Tibial artery (tissue), 4 donors: ENCODE measurements at regions not wholly inside any gene's neighbourhood (a gene's known extent, or its start where the extent isn't known, plus 50 kb on each side); places are given as distances from the start of the nearest gene placed in this dataset.
"Not testable (repeated sequence)": the region's sequence is repeated elsewhere in the genome, so short reads cannot be mapped to it uniquely, and the experiment has no call there.

Source experiments
- DNase-seq, 2 donors: peaks; one replicate each; pipeline ENCODE4 v3.0.0-alpha.2; 2019
- H3K27ac ChIP-seq, 2 donors: fragments of 200-600 bp; sonication (generic) in 1 of 2; 1 replicate in 1 of 2; 2 replicates in 1 of 2; pipeline ENCODE4 v1.5.1; 2018 to 2019; ENCODE audit warnings: mild to moderate bottlenecking in 1 of 2
- H3K27me3 ChIP-seq, 2 donors: fragments of 200-600 bp; sonication (generic) in 1 of 2; one replicate each; pipeline versions ENCODE4 v1.5.1 to v1.6.0; 2016 to 2019
- H3K36me3 ChIP-seq, 3 donors: fragments of 200-600 bp; sonication (generic) in 2 of 3; one replicate each; pipeline ENCODE4 v1.5.1; 2016 to 2019; ENCODE audit warnings: mild to moderate bottlenecking in 2 of 3
- H3K4me1 ChIP-seq, 4 donors: fragments of 200-600 bp; sonication (generic) in 2 of 4; 1 replicate in 3 of 4; 2 replicates in 1 of 4; pipeline ENCODE4 v1.5.1; 2016 to 2019
- H3K4me3 ChIP-seq, 2 donors: fragments of 200-600 bp; sonication (generic) in 1 of 2; 1 replicate in 1 of 2; 2 replicates in 1 of 2; pipeline ENCODE4 v1.5.1; 2018 to 2019; ENCODE audit warnings: mild to moderate bottlenecking in 2 of 2
- H3K9me3 ChIP-seq, 3 donors: fragments of 200-600 bp; sonication (generic) in 1 of 3; one replicate each; pipeline ENCODE4 v1.5.1; 2016 to 2019
- intact Hi-C: fragments of 100-400 bp; cut with DNase I; formaldehyde crosslinking; loops from one replicate; pipeline ENCODE4 v1.15.0; 2023; ENCODE audit warnings: low total_unique reads

- H3K9me3 ChIP-seq, H3K4me3 ChIP-seq, intact Hi-C loops, H3K27me3 ChIP-seq, H3K4me1 ChIP-seq, H3K27ac ChIP-seq, H3K36me3 ChIP-seq: not testable (repeated sequence)
- DNase-seq: peak in 1 of 2 donors; percentile 47
Measured at GRCh38 chr16:21422824-21423223, 144.7 kb upstream of the CRYM start.

GRCh38 chr16:21404699-21405098 lies 126.6 kb upstream of the CRYM start:
- H3K9me3 ChIP-seq, H3K27me3 ChIP-seq, intact Hi-C loops, H3K27ac ChIP-seq, H3K36me3 ChIP-seq, DNase-seq, H3K4me3 ChIP-seq, H3K4me1 ChIP-seq: not testable (repeated sequence)

- H3K27me3 ChIP-seq, DNase-seq, H3K4me1 ChIP-seq: not testable (repeated sequence)
Measured at GRCh38 chr16:21397866-21398265, 119.8 kb upstream of the CRYM start.

DNA sequence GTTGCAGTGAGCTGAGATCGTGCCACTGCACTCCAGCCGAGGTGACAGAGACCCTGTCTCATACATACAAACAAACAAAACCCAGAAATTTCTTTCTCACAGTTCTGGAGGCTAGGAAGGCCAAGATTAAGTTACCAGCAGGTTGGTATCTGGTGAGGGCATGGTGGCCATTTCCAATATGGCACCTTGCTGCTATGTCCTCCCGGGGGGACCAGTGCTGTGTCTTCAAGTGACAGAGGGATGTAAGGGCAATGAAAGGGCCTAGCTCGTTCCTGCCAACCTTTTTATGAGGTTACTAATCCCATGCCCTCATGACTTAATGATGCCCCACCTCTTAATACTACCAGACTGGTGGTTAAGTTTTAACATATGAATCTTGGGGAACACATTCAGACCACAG lies 118.5 kb upstream of the CRYM start:
- H3K27me3 ChIP-seq, H3K9me3 ChIP-seq, intact Hi-C loops, H3K4me3 ChIP-seq, H3K4me1 ChIP-seq, DNase-seq, H3K36me3 ChIP-seq, H3K27ac ChIP-seq: not testable (repeated sequence)

More at GRCh38 chr16:21397866-21398265, 119.8 kb upstream of the CRYM start:
- intact Hi-C loops, H3K4me3 ChIP-seq, H3K36me3 ChIP-seq, H3K27ac ChIP-seq, H3K9me3 ChIP-seq: not testable (repeated sequence)

GRCh38 chr16:21390634-21391033 lies 112.5 kb upstream of the CRYM start:
- H3K27ac ChIP-seq, H3K36me3 ChIP-seq, H3K27me3 ChIP-seq, H3K4me3 ChIP-seq, DNase-seq, intact Hi-C loops, H3K9me3 ChIP-seq, H3K4me1 ChIP-seq: not testable (repeated sequence)

GRCh38 chr16:21389860-21390259 lies 111.8 kb upstream of the CRYM start:
- H3K4me3 ChIP-seq, H3K4me1 ChIP-seq, DNase-seq, H3K27me3 ChIP-seq, intact Hi-C loops, H3K36me3 ChIP-seq, H3K27ac ChIP-seq, H3K9me3 ChIP-seq: not testable (repeated sequence)

DNA sequence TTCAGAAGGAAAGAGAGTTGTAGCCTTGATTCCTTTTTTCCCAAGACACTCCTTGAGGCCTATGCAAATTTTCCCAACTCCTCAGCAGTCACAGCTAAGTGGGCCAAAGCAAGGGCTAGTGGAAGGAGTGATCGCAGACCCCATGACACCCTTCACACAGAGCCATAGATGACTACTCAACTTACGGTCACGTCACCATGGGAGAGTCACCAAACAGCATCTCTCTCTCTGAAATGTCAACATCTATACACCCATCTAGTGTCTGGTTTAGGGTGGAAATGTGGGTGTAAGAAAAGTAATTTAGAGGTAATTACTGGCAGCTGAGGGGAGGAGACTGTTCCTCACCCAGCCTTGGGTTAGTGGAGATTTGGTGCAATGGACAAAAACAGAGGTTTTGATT lies 109.7 kb upstream of the CRYM start:
- H3K27me3 ChIP-seq, DNase-seq, H3K36me3 ChIP-seq, H3K4me3 ChIP-seq, H3K27ac ChIP-seq, H3K4me1 ChIP-seq, H3K9me3 ChIP-seq, intact Hi-C loops: not testable (repeated sequence)

- DNase-seq, H3K4me3 ChIP-seq, H3K9me3 ChIP-seq, H3K4me1 ChIP-seq, H3K27me3 ChIP-seq, H3K36me3 ChIP-seq, H3K27ac ChIP-seq, intact Hi-C loops: not testable (repeated sequence)
Measured at GRCh38 chr16:21386201-21386915, 108.3 kb upstream of the CRYM start.

GRCh38 chr16:21383682-21384081 lies 105.6 kb upstream of the CRYM start:
- intact Hi-C loops: not testable (repeated sequence)

DNA sequence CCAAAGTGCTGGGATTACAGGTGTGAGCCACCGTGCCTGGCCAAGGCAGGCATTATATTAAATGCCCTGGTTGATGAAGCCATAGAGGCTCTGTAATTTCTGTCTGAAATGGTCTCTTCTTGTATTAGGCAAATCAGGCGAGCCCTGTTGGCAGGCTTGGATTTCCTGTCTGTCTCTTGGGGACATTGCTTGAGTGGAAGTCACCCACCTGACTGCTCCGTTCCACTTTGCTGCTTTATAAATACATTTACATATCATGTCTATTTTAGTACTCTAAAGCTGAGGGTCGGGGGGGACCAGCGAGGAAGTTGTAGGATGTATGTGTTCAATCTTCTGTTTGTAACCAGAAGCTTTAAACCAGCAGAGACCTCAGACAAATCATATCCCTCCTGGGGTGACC lies 101.6 kb upstream of the CRYM start:
- H3K9me3 ChIP-seq, H3K27me3 ChIP-seq, H3K36me3 ChIP-seq, DNase-seq, H3K27ac ChIP-seq, H3K4me1 ChIP-seq, intact Hi-C loops, H3K4me3 ChIP-seq: not testable (repeated sequence)

More at GRCh38 chr16:21383682-21384081, 105.6 kb upstream of the CRYM start:
- H3K4me1 ChIP-seq, DNase-seq, H3K27ac ChIP-seq, H3K4me3 ChIP-seq, H3K27me3 ChIP-seq, H3K9me3 ChIP-seq, H3K36me3 ChIP-seq: not testable (repeated sequence)

DNA sequence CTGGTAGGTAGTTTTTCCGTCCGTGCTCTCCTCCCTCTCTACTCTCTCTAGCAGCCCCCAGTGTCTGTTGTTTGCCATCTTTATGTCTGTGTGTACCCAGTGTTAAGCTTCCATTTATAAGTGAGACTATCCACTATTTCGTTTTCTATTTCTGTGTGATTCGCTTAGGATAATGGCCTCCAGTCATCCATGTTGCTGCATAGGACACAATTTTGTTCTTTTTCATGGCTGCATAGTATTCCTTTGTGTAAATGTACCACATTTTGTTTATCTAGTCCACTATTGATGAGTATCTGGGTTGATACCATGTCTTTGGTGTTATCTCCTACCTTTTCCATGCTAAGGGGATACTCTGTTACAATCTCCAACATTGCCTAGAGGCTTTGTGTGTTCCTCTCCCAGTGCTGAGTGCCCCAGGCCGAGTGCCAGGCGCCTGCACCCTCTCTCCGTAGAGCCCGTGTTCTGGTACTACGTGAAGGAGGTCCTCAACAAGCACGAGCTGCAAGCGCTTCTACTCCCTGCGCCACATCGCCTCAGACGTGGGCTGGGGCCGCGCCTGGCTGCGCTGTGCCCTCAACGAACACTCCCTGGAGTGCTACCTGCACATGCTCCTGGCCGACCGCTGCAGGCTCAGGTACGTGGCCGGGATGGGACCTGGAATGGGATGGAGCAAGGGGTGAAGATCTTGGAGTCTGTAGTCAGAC lies 98.3 kb upstream of the CRYM start:
- H3K27ac ChIP-seq, DNase-seq, H3K4me3 ChIP-seq, H3K4me1 ChIP-seq, H3K9me3 ChIP-seq, H3K36me3 ChIP-seq, intact Hi-C loops, H3K27me3 ChIP-seq: not testable (repeated sequence)

DNA sequence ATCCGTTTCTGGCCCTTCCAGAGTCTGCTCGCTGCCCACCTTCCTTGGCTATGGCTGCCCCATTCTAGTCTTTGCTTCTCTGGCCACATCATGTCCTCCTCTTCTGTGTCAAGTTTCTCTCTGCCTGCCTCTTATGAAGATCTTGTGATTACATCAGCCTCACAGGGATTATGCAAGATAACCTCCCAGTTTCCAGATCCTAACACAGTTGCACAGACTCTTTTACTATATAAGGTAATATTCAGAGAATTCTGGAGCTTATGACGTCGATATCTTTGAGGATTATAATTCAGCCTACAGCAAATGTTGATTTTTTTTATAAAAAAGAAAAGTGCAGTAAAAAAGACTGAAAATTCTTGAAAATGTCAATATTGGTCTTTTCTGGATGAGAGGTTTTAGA lies 97.2 kb upstream of the CRYM start:
- intact Hi-C loops, H3K36me3 ChIP-seq, H3K9me3 ChIP-seq, H3K4me3 ChIP-seq, H3K27me3 ChIP-seq, H3K27ac ChIP-seq, H3K4me1 ChIP-seq, DNase-seq: not testable (repeated sequence)

- H3K4me3 ChIP-seq, DNase-seq, H3K9me3 ChIP-seq, H3K27ac ChIP-seq, H3K36me3 ChIP-seq, H3K4me1 ChIP-seq, intact Hi-C loops, H3K27me3 ChIP-seq: not testable (repeated sequence)
Measured at GRCh38 chr16:21373454-21373853, 95.4 kb upstream of the CRYM start.

- intact Hi-C loops, H3K36me3 ChIP-seq, H3K27ac ChIP-seq: not testable (repeated sequence)
Measured at GRCh38 chr16:21372862-21373261, 94.8 kb upstream of the CRYM start.

More at GRCh38 chr16:21372862-21373261, 94.8 kb upstream of the CRYM start:
- not testable (repeated sequence) for DNase-seq, H3K4me1 ChIP-seq, H3K4me3 ChIP-seq, H3K9me3 ChIP-seq, H3K27me3 ChIP-seq
